Lower lobe of right lung (tissue), 2 donors: ENCODE measurements at regions not wholly inside any gene's neighbourhood (a gene's known extent, or its start where the extent isn't known, plus 50 kb on each side); places are given as distances from the start of the nearest gene placed in this dataset.

Source experiments
- ATAC-seq, 2 donors: fragments of 200-7000 bp; cut with Tn5 transposase; one replicate each; pipeline ENCODE4 v1.9.1; 2020 to 2022; ENCODE audit warnings: mild to moderate bottlenecking in 2 of 2, moderate library complexity in 2 of 2
- DNase-seq: peaks from one replicate; pipeline ENCODE4 v3.0.0-alpha.2; 2020
- H3K27ac ChIP-seq: fragments of 200-600 bp; one replicate; pipeline ENCODE4 v1.8.0; 2022
- H3K27me3 ChIP-seq: fragments of 200-600 bp; one replicate; pipeline ENCODE4 v1.8.0; 2022; ENCODE audit warnings: low read depth
- H3K36me3 ChIP-seq: fragments of 200-600 bp; one replicate; pipeline ENCODE4 v1.8.0; 2022; ENCODE audit warnings: mild to moderate bottlenecking
- H3K4me1 ChIP-seq: fragments of 200-600 bp; one replicate; pipeline ENCODE4 v1.8.0; 2022
- H3K4me3 ChIP-seq: fragments of 200-600 bp; one replicate; pipeline ENCODE4 v1.8.0; 2022; ENCODE audit warnings: mild to moderate bottlenecking
- H3K9me3 ChIP-seq: fragments of 200-600 bp; one replicate; pipeline ENCODE4 v1.8.0; 2022
- CTCF ChIP-seq: fragments of 200-600 bp; IDR thresholded peaks from one replicate; pipeline ENCODE4 v1.8.0; 2022; ENCODE audit warnings: antibody characterized with exemption, mild to moderate bottlenecking
- intact Hi-C: fragments of 100-400 bp; cut with DNase I; formaldehyde crosslinking; loops from one replicate; pipeline ENCODE4 v1.11.0; 2022
- donor health status: DM: no; HTN: yes; CAD: no; lungs with severe emphysema.

- intact Hi-C loops: no loop called here
- ATAC-seq: no peak
- H3K4me3 ChIP-seq: no peak overlapping the region
- no peak for DNase-seq
- H3K27me3 ChIP-seq: no peaks in the 10 kb centered on the region
- H3K36me3 ChIP-seq: no peaks in the 10 kb centered on the region
- no peak for TF ChIP-seq CTCF
- no peaks in the 10 kb centered on the region for H3K9me3 ChIP-seq
- H3K27ac ChIP-seq: no peak overlapping the region
- H3K4me1 ChIP-seq: no peaks in the 10 kb centered on the region
Measured at GRCh38 chr6:128601060-128601459, 80.7 kb upstream of the PTPRK start.

DNA sequence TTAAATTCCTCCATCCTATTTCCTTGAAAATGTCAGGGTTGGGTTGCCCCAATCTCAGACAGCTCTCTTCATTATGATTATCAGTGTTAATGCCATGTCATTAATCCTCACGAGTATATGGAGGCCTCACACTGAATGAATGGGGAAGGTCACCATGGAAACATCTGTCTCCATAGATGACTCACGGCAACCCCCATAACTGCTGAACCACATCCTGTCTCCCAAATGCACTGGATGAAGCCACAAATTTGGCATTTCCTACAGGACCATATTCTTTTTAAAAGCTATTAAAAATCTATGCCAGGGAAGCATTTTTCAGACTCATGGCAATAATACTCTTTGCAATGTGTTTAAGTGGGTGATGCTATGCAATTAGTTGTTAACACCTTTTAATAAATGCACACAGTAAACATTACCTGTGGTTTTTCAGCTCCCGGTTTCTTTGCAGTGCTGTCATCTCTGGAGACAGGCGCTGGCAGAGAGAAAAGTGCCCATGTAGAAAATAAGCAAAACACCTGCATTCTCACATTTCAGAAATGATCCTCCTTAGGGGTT is 80.1 kb upstream of the PTPRK start:
- Histone ChIP-seq H3K36me3 (no peaks in the 10 kb centered on the region), H3K27ac (no peak overlapping the region), H3K27me3 (no peaks in the 10 kb centered on the region), H3K9me3 (no peaks in the 10 kb centered on the region), H3K4me1 (no peaks in the 10 kb centered on the region), H3K4me3 (no peak overlapping the region)
- no peak for TF ChIP-seq CTCF
- ATAC-seq: no peak
- intact Hi-C loops: no loop called here
- no peak for DNase-seq

DNA sequence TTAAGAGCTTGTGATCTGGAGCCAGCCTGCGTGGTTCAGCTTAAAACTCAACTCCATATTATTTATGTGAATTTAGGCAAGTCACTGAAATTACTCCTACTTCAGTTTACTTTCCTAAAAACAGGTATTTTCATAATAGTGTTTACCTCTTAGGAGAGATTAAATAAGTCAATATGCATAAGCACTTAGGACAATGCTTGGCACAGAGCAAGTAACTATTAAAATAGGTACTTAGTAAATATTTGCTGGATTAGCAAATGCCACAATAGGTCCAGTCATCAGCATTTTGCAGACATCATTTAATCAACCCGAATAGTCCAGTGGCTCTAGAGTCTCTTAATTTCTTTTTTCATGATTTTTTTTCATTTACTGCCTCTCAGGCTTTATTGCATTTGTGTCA is 78.6 kb upstream of the PTPRK start:
- Histone ChIP-seq H3K36me3 (no peaks in the 10 kb centered on the region), H3K4me1 (no peaks in the 10 kb centered on the region), H3K27me3 (no peaks in the 10 kb centered on the region), H3K9me3 (no peaks in the 10 kb centered on the region), H3K27ac (no peak overlapping the region), H3K4me3 (no peak overlapping the region)
- ATAC-seq (no peak), DNase-seq (no peak)
- no peak for TF ChIP-seq CTCF
- intact Hi-C loops: no loop called here

- TF ChIP-seq CTCF: no peak
- no peak overlapping the region for H3K27ac ChIP-seq
- ATAC-seq (no peak), DNase-seq (no peak)
- H3K36me3 ChIP-seq: no peaks in the 10 kb centered on the region
- H3K27me3 ChIP-seq: no peaks in the 10 kb centered on the region
- H3K4me3 ChIP-seq: no peak overlapping the region
- H3K4me1 ChIP-seq: no peaks in the 10 kb centered on the region
- intact Hi-C loops: no loop called here
- no peaks in the 10 kb centered on the region for H3K9me3 ChIP-seq
Measured at GRCh38 chr6:128598571-128598970, 78.2 kb upstream of the PTPRK start.

DNA sequence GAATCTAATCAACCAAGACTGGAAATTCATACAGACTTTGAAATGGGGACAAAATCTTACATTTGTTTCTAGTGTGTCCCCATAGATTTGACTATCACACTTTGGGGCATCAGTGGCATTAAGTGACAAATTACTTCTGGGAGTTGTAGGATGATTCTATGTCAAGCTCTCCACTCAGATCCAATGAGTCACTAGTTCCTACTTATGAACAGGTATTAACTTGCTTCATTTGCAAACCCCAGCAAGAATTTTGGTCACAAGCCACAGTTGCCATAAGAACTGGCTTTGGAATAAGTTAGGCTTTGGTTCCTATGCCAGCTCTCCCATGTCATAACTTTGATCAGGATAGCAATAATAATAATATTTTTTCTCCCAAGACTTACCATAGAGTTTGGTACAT is 77.6 kb upstream of the PTPRK start:
- Histone ChIP-seq H3K4me3 (no peak overlapping the region), H3K9me3 (no peaks in the 10 kb centered on the region), H3K27me3 (no peaks in the 10 kb centered on the region), H3K4me1 (no peaks in the 10 kb centered on the region), H3K36me3 (no peaks in the 10 kb centered on the region), H3K27ac (no peak overlapping the region)
- TF ChIP-seq CTCF: no peak
- DNase-seq: no peak
- intact Hi-C loops: no loop called here
- no peak for ATAC-seq

- H3K36me3 ChIP-seq: no peaks in the 10 kb centered on the region
- no peak for DNase-seq
- no peak for TF ChIP-seq CTCF
- H3K27me3 ChIP-seq: no peaks in the 10 kb centered on the region
- no peak for ATAC-seq
- H3K27ac ChIP-seq: no peak overlapping the region
- no peaks in the 10 kb centered on the region for H3K9me3 ChIP-seq
- no peak overlapping the region for H3K4me3 ChIP-seq
- intact Hi-C loops: no loop called here
- H3K4me1 ChIP-seq: no peaks in the 10 kb centered on the region
Measured at GRCh38 chr6:128597004-128597403, 76.6 kb upstream of the PTPRK start.
